GM19351 (cell line): ENCODE measurements at regions not wholly inside any gene's neighbourhood (a gene's known extent, or its start where the extent isn't known, plus 50 kb on each side); places are given as distances from the start of the nearest gene placed in this dataset.
"Not testable (repeated sequence)": the region's sequence is repeated elsewhere in the genome, so short reads cannot be mapped to it uniquely, and the experiment has no call there.

Experiments used
- ATAC-seq: cut with Tn5 transposase; IDR thresholded peaks from one replicate; pipeline ENCODE4 v1.9.1; 2021; ENCODE audit warnings: mild to moderate bottlenecking, moderate library complexity; ENCODE audit not compliant: unreplicated experiment

DNA sequence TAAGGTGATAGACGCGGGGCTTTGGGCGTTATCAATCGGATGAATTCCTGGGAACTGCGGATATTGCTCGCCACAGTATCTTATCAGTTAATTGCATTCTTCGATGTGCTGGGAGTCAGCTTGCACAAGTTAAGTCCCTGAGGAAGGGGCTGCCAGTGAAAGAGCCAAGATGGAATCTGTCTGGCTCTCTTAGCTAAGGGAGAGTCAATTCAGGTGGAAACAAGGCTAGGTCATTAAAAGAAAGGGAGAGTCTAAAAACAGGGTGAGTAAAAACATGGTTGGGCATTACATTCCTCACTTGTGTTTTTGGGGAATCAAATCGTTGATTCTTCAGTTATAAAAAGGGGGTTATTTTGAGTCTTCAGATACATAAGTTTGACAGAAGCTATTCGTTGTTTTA, 196.2 kb downstream of the OTOP1 start:
- not testable (repeated sequence) for ATAC-seq

GRCh38 chr4:4031446-4032135, 195.1 kb downstream of the OTOP1 start:
- ATAC-seq = not testable (repeated sequence)

GRCh38 chr4:4032364-4032763, 194.4 kb downstream of the OTOP1 start:
- not testable (repeated sequence) for ATAC-seq

DNA sequence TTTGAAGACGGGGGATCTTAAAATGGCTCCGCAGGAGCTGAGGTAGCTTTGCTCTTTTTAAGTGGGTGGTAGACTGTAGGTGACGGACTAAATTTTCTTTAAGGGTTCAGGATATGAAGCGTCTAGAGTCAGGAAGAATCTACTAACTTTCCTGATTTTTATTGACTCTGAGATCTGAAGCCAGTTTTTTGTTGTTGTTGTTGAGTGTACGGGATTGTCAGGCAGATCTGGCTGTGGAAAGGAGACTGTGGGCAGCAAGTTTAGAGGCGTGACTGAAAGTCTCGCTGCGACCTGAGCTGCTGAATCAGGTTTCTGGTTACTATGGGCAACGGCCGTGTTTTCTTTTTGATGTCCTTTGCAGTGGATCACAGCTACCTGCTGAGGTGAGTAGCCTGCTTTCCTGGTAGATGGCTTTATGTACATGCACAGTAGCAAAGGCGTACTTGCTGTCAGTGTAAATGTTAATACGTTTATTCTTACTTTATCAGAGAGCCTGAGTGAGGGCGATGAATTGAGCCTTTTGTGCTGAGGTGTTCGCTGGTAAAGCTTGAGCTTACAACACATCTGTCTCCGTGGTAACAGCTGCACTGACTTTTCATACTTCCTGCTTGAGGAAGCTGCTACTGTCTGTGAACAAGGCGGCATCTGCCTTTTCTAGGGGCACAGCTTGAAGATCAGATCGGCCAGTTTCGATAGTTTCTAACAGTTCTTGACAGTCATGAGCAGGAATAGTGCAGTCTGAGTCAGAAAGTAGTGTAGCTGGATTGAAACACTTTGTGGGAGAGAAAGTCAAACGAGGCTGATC, 193.7 kb downstream of the OTOP1 start:
- ATAC-seq = not testable (repeated sequence)

GRCh38 chr4:4037399-4038138, 189.2 kb downstream of the OTOP1 start:
- not testable (repeated sequence) for ATAC-seq

DNA sequence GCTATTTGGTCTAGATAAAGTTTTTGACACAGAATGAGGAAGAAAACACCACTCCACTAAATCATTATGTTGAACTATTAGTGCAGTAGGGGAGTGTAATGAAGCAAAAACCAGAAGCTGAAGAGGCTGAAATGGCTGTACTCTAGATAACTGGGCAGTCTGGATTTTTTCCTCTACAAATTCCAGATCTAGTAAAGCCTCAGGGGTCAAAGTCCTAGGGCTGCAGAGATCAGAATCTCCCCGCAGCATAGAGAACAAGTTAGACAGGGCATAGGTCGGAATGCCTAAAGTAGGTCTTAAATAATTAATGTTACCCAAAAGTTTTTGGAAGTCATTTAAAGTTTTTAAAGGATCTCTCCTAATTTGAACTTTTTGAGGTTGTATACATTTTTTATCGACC, 180.9 kb downstream of the OTOP1 start:
- ATAC-seq = not testable (repeated sequence)

DNA sequence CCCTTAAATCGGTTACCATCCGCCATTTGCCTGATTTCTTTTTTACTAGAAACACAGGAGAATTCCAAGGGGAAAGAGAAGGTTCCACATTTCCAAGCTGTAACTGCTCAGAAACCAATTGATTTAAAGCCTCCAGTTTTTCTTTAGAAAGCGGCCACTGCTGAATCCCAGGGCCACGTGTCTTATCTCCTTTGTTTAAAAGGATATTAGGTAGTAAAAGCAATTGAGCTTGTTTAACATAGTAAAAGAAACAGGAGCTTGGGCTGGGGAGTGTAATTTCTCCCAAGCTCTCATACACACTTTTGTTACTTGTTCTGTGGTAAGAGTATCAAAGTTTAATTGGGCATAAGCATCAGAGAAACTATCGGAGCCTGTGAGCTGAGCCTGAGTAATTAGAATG, 180.0 kb downstream of the OTOP1 start:
- ATAC-seq = not testable (repeated sequence)

DNA sequence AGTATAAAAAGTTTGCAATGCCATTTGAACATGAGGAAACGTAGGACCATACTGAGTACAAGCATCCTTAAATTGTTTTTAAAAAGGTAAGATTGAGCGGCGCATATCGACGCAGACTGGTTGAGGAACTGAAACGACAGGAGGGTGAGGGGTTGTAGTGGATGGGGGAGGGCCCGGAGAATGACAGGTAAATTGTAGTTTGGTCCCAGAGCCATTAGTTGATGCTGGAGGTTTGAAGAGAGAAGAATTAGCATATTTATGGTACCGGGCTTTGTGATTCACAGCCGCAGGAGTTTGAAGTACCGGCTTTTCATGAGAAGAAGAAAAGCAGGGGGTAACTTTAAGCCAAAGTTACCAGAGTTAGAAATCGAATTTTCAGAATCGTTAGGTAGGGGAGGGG, 179.5 kb downstream of the OTOP1 start:
- ATAC-seq = not testable (repeated sequence)

GRCh38 chr4:4048227-4048626, 178.5 kb downstream of the OTOP1 start:
- ATAC-seq = not testable (repeated sequence)

DNA sequence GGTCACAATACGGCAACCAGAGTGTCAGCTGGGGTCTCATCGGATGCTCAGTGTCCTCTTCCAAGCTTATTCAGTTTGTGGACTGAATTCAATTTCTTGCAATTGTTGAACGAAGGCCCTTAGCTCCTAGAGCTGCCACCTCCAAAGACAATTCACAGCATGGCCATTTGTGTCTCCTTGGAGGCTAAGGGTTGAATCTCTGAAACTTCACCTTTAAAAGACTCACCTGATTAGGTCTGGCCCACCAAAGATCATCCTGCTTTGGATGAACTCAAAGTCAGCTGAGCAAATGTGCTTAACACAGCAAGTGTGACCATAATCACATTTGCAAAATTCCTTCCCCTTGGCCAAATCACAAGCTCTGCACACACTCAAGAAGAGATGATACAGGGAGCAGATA, 175.9 kb downstream of the OTOP1 start:
- not testable (repeated sequence) for ATAC-seq

DNA sequence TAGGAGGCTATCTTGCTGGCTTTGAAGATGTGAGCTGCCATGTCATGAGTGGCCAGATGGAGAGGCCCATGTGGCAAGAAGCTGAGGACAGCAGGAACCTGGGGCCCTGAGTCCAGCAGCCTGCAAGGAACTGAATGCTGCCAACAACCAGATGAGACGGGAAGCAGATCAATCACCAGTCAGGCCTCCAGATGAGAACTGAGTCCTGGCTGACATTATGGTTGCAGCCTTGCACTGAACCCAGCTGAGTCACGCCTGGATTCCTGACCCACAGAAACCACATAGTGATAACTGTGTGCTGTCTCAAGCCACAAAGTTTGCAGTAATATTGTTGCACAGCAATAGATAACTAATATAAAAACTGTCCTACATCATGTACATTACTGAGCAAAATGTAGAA, 173.8 kb downstream of the OTOP1 start:
- not testable (repeated sequence) for ATAC-seq

DNA sequence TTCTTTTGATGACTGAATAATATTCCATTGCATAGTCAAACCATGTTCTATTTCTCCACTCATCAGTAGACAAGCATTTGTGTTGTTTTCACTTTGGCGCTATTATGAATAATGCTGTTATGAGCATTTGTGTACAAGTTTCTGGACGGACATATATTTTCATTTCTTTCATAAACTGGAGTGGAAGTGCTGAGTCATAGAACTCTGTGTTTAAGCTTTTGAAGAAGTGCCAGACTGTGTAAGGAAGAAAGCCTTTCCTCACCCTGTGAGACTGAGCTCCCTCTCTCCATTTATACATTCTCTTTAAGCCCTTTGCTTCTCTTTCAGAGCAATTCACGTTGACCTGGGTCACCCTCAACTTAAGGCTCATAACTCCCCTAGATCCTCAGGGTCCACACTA, 169.5 kb downstream of the OTOP1 start:
- not testable (repeated sequence) for ATAC-seq

DNA sequence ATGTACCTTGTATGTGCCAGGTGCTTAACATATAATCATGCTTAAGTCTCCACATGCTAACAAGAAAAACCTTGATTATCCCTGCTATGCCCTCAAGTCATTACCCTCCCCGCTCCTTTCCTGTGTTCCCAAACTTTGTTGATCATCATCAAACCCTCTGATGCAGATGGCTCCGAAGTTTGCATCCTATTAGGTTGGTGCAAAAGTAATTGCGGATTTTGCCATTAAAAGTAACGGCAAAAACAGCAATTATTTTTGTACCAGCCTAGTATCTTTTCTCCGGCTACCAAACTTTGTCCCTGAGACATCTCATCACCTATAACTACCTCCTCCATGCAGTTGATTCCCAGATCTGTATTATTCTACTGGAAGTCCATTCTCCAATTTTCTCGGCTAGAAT, 142.6 kb downstream of the OTOP1 start:
- ATAC-seq = not testable (repeated sequence)

GRCh38 chr4:4089716-4090419, 136.9 kb downstream of the OTOP1 start:
- not testable (repeated sequence) for ATAC-seq

DNA sequence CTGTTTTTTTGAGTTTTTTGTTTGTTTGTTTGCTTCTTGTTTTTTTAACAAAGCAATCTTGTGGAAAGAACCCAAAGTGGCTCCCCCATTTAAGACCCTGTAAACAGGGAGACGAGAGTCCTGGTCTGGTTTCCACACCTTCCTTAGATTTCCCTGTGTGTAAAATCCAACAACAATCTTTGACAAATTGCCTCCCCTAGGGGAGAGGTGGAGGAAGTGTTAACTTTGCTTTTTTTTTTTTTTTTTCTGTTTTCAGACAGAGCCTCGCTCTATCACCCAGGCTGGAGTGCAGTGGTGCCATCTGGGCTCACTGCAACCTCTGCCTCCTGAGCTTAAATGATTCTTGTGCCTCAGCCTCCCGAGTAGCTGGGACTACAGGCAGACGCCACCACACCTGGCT, 136.0 kb downstream of the OTOP1 start:
- ATAC-seq = not testable (repeated sequence)

DNA sequence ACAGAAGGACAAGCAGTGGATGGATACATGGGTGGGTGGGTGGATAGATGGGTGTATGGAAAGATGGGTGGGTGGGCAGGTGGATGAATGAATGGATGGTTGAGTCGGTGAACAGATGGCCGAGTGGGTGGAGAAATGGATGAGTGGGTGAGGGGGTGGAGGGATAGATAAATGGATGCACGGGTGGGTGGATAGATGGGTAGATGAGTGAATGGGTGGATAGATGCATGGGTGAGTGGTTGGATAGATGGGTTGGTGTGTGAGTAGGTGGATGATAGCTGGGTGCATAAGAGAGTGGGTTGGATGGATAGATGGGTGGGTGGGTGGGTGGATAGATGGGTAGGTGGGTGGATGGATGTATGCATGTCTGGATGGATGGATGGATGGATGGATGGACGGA, 134.6 kb downstream of the OTOP1 start:
- not testable (repeated sequence) for ATAC-seq

DNA sequence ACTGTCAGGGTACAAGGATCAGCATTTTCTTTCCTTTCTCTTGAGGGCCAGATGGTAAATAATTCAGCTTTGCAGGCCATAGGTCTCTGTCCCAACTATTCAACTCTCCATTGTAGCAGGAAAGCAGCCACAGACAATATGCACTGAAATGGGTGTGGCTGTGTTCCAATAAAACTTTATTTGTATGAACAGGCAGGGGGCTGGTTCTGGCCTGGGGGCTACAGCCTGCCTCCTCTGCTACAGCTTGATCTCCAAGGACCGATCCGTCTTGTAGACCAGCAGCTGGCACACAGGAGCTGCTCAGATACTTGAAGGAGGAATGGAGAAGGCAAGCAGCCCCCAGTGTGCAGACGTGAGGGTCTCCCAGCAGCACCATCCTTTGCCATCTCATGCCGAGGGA, 127.1 kb downstream of the OTOP1 start:
- ATAC-seq = not testable (repeated sequence)

GRCh38 chr4:4106923-4107322, 119.8 kb downstream of the OTOP1 start:
- ATAC-seq = not testable (repeated sequence)

GRCh38 chr4:4107411-4108107, 119.2 kb downstream of the OTOP1 start:
- peak; percentile 57 for ATAC-seq

- ATAC-seq = not testable (repeated sequence)
These were observed 111.3 kb downstream of the OTOP1 start for GRCh38 chr4:4115381-4115780.
